K562 (cell line): ENCODE measurements at regions not wholly inside any gene's neighbourhood (a gene's known extent, or its start where the extent isn't known, plus 50 kb on each side); places are given as distances from the start of the nearest gene placed in this dataset.

Source experiments
- ATAC-seq: fragments of 200-7000 bp; cut with Tn5 transposase; 3 replicates; pipeline ENCODE4 v1.9.1; 2020; ENCODE audit warnings: moderate library complexity
- BruUV-seq: library from RNA; stranded (reverse); fragments of 400-500 nt; replicated peaks from 2 replicates; lab custom pipeline; 2021; lab: Mats Ljungman, UMichigan
- CTCF ChIA-PET: fragments of 300-600 bp; formaldehyde crosslinking; extraction: SDS; loops from one replicate; lab custom pipeline; 2021; ENCODE audit warnings: low intra/inter-chr PET ratio; lab: Yijun Ruan, JAX
- POLR2A ChIA-PET: fragments of 300-600, 350-650 bp; sonication (Branson Sonifier 250); formaldehyde crosslinking; extraction: SDS; loops from one replicate; lab custom pipeline; 2021; ENCODE audit warnings: antibody characterized with exemption, inconsistent platforms; lab: Yijun Ruan, JAX
- DNase-seq, 4 experiments: peaks; one replicate each; pipeline versions ENCODE4 v3.0.0 to v3.0.0-alpha.2; 2011 to 2018; ENCODE audit warnings: low spot score in 3 of 4, mixed read lengths in 3 of 4; ENCODE audit errors: extremely low read depth in 1 of 4
- FAIRE-seq: peaks from 2 replicates; lab custom pipeline; 2011; peaks lifted over from hg19 to GRCh38; lab: Jason Lieb, UNC
- H2AFZ ChIP-seq: 2 replicates; pipeline ENCODE4 v1.6.0; 2011; ENCODE audit warnings: low read depth, low read length, control low read depth, inconsistent platforms
- H3K27ac ChIP-seq: fragments of 200-600 bp; 3 replicates; pipeline ENCODE4 v1.8.0; 2011; ENCODE audit warnings: low read depth, mild to moderate bottlenecking, control low read depth, inconsistent platforms, low read length, moderate library complexity, mixed read lengths; ENCODE audit errors: extremely low read depth
- H3K27me3 ChIP-seq, 2 experiments: fragments of 300-600 bp in 1 of 2; 2 replicates in 1 of 2; 3 replicates in 1 of 2; pipeline versions ENCODE4 v1.6.0 to v1.8.0; 2011; ENCODE audit warnings: inconsistent platforms in 2 of 2, low read length in 2 of 2, mild to moderate bottlenecking in 1 of 2, mixed read lengths in 1 of 2, moderate library complexity in 1 of 2; ENCODE audit not compliant: control insufficient read depth in 2 of 2, insufficient read depth in 2 of 2
- H3K36me3 ChIP-seq: fragments of 300-600 bp; 3 replicates; pipeline ENCODE4 v1.8.0; 2011; ENCODE audit warnings: mild to moderate bottlenecking, low read length, inconsistent platforms; ENCODE audit not compliant: control insufficient read depth, insufficient read depth
- H3K4me1 ChIP-seq, 2 experiments: fragments of 200-600 bp in 1 of 2; replicated peaks in 1 of 2; 2 replicates in 1 of 2; 3 replicates in 1 of 2; pipeline versions ENCODE4 v1.5.1 to v1.8.0; 2011; ENCODE audit warnings: inconsistent platforms in 2 of 2, low read length in 2 of 2, mild to moderate bottlenecking in 1 of 2, mixed read lengths in 1 of 2, moderate library complexity in 1 of 2; ENCODE audit not compliant: control insufficient read depth in 2 of 2, insufficient read depth in 2 of 2
- H3K4me2 ChIP-seq: 2 replicates; pipeline ENCODE4 v1.6.1; 2011; ENCODE audit warnings: low read length, control low read depth, inconsistent platforms, mixed read lengths; ENCODE audit not compliant: insufficient read depth
- H3K4me3 ChIP-seq: fragments of 200-600 bp; sonication (generic), shearing (Covaris generic); 2 replicates; pipeline ENCODE4 v1.5.1; 2016; ENCODE audit warnings: control low read depth, inconsistent platforms
- H3K79me2 ChIP-seq: fragments of 200-600 bp; 3 replicates; pipeline ENCODE4 v1.8.0; 2011; ENCODE audit warnings: low read length, inconsistent platforms; ENCODE audit not compliant: control insufficient read depth, insufficient read depth
- H3K9ac ChIP-seq, 2 experiments: 2 replicates each; pipeline versions ENCODE4 v1.6.0 to v1.6.1; 2011; ENCODE audit warnings: low read depth in 2 of 2, low read length in 2 of 2, control low read depth in 1 of 2, inconsistent platforms in 1 of 2, mild to moderate bottlenecking in 1 of 2, mixed read lengths in 1 of 2; ENCODE audit not compliant: insufficient read depth in 1 of 2
- H3K9me1 ChIP-seq: one replicate; pipeline ENCODE4 v1.6.0; 2011; ENCODE audit warnings: inconsistent platforms, mild to moderate bottlenecking, low read length, moderate library complexity; ENCODE audit not compliant: control insufficient read depth, insufficient read depth
- H3K9me3 ChIP-seq: replicated peaks from 2 replicates; pipeline ENCODE4 v1.5.1; 2011; ENCODE audit warnings: low read depth, low read length, inconsistent platforms; ENCODE audit not compliant: control insufficient read depth, insufficient read depth
- H4K20me1 ChIP-seq: replicated peaks from 2 replicates; pipeline ENCODE4 v1.6.1; 2011; ENCODE audit warnings: low read length, inconsistent platforms, mixed read lengths; ENCODE audit not compliant: control insufficient read depth, insufficient read depth
- AFF4 ChIP-seq: sonication (generic); formaldehyde crosslinking; IDR thresholded peaks from 2 replicates; pipeline ENCODE4 v1.8.0; 2023; ENCODE audit warnings: mild to moderate bottlenecking, missing genetic modification reagents
- CC2D1A ChIP-seq: fragments of 450-650 bp; IDR thresholded peaks from 2 replicates; pipeline ENCODE4 v1.6.1; 2017; ENCODE audit warnings: mild to moderate bottlenecking
- CREB1 ChIP-seq, 2 experiments: sonication (generic) in 1 of 2; formaldehyde crosslinking in 1 of 2; IDR thresholded peaks; 2 replicates each; pipeline versions ENCODE4 v1.6.1 to v1.8.0; 2012 to 2022; ENCODE audit warnings: inconsistent platforms in 1 of 2, mild to moderate bottlenecking in 1 of 2, missing genetic modification reagents in 1 of 2, moderate library complexity in 1 of 2
- FOXK1 ChIP-seq: sonication (generic); formaldehyde crosslinking; IDR thresholded peaks from 2 replicates; pipeline ENCODE4 v1.8.0; 2022; ENCODE audit warnings: missing genetic modification reagents, mild to moderate bottlenecking, borderline replicate concordance
- FOXP1 ChIP-seq: sonication (generic); formaldehyde crosslinking; IDR thresholded peaks from 2 replicates; pipeline ENCODE4 v1.8.0; 2022; ENCODE audit warnings: mild to moderate bottlenecking, missing genetic modification reagents
- HDAC6 ChIP-seq: IDR thresholded peaks from 2 replicates; pipeline ENCODE4 v1.6.1; 2012; ENCODE audit warnings: low read depth, mild to moderate bottlenecking, control low read depth, inconsistent platforms, low read length, moderate library complexity
- HNRNPUL1 ChIP-seq: fragments of 200-400 bp; formaldehyde crosslinking; IDR thresholded peaks from 2 replicates; pipeline ENCODE4 v1.6.1; 2017; ENCODE audit warnings: low read length
- HOXB6 ChIP-seq: fragments of 250-450 bp; sonication (Bioruptor Pico); IDR thresholded peaks from 2 replicates; pipeline ENCODE4 v1.5.1; 2022; ENCODE audit warnings: mild to moderate bottlenecking, borderline replicate concordance
- KDM2B ChIP-seq: fragments of 250-450 bp; sonication (Bioruptor Pico); IDR thresholded peaks from 2 replicates; pipeline ENCODE4 v1.8.0; 2021; ENCODE audit warnings: mild to moderate bottlenecking, moderate library complexity
- KDM4B ChIP-seq, 2 experiments: fragments of 450-650 bp in 1 of 2; sonication (generic) in 1 of 2; IDR thresholded peaks; 2 replicates each; pipeline ENCODE4 v1.6.1; 2016 to 2017; ENCODE audit warnings: borderline replicate concordance in 2 of 2, antibody characterized with exemption in 1 of 2, low read depth in 1 of 2, mild to moderate bottlenecking in 1 of 2
- KLF13 ChIP-seq: fragments of 450-650 bp; IDR thresholded peaks from 2 replicates; pipeline ENCODE4 v1.6.1; 2016; ENCODE audit warnings: missing genetic modification characterization, low read depth, mild to moderate bottlenecking, missing compliant biosample characterization, moderate library complexity, borderline replicate concordance
- MAFF ChIP-seq: IDR thresholded peaks from 2 replicates; pipeline ENCODE4 v1.6.1; 2012; ENCODE audit warnings: low read length, improper control_type of control experiment
- MAX ChIP-seq: sonication (generic); formaldehyde crosslinking; IDR thresholded peaks from 2 replicates; pipeline ENCODE4 v1.9.0; 2022; ENCODE audit warnings: mild to moderate bottlenecking, missing genetic modification reagents
- MLLT1 ChIP-seq, 2 experiments: fragments of 450-650 bp; IDR thresholded peaks; 2 replicates each; pipeline ENCODE4 v1.6.1; 2016
- RAD21 ChIP-seq, 2 experiments: fragments of 250-450 bp in 1 of 2; fragments of 450-650 bp in 1 of 2; sonication (Bioruptor Pico) in 1 of 2; formaldehyde crosslinking in 1 of 2; IDR thresholded peaks in 1 of 2; conservative IDR thresholded peaks in 1 of 2; 2 replicates each; pipeline versions ENCODE4 v1.4.0 to v1.8.0; 2020 to 2022; ENCODE audit warnings: mild to moderate bottlenecking in 2 of 2, moderate library complexity in 1 of 2
- RHOXF2B ChIP-seq: fragments of 250-450 bp; sonication (Bioruptor Pico); conservative IDR thresholded peaks from 2 replicates; pipeline ENCODE4 v1.5.1; 2021
- TGIF2 ChIP-seq: sonication (generic); formaldehyde crosslinking; IDR thresholded peaks from 2 replicates; pipeline ENCODE4 v1.8.1; 2022; ENCODE audit warnings: mild to moderate bottlenecking, missing genetic modification reagents, moderate library complexity
- in situ Hi-C: fragments of 300-500 bp; cut with MboI; formaldehyde crosslinking; loops from 4 replicates; pipeline ENCODE4 v1.15.0; 2018; ENCODE audit warnings: inconsistent platforms, mixed read lengths
- intact Hi-C: fragments of 100-400 bp; cut with micrococcal nuclease; formaldehyde crosslinking; loops from 2 replicates; pipeline ENCODE4 v1.14.2; 2022
- TF ChIP-seq, protein P1 (sequence below): fragments of 450-650 bp; IDR thresholded peaks from 2 replicates; pipeline ENCODE4 v1.6.1; 2017; ENCODE audit warnings: mild to moderate bottlenecking, moderate library complexity

GRCh38 chr14:97312910-97313309, 515.7 kb downstream of the VRK1 start:
- no peak for ATAC-seq
- H3K36me3 ChIP-seq: no peaks in the 10 kb centered on the region
- CTCF ChIA-PET: no interaction called here
- no peak overlapping the region for H3K4me2 ChIP-seq
- no peak overlapping the region for H3K4me3 ChIP-seq
- H4K20me1 ChIP-seq: no peaks in the 10 kb centered on the region
- H3K27ac ChIP-seq: no peak overlapping the region
- H3K4me1 ChIP-seq: no peaks in the 10 kb centered on the region; a peak in 1 of 5 replicates
- no peaks in the 10 kb centered on the region for H3K9me1 ChIP-seq
- POLR2A ChIA-PET: interaction anchor here (0.7 kb wide), 1 partner anchor 576 kb away, joined by 3 read pairs; no protein-coding TSS in a partner anchor
- no peak for DNase-seq
- H3K9me3 ChIP-seq: no peaks in the 10 kb centered on the region
- in situ Hi-C loops (no loop called here), intact Hi-C loops (no loop called here)
- H3K27me3 ChIP-seq: no peaks in the 10 kb centered on the region
- TF ChIP-seq TGIF2 (CRISPR knock-in tag) (no peak), RAD21 (CRISPR knock-in tag; conservative IDR thresholded peaks at IDR 0.05 in 1 of 2, IDR thresholded peaks at IDR 0.05 in 1 of 2) (no peak), KDM2B (no peak), FOXP1 (no peak), HDAC6 (no peak), CC2D1A (no peak), RHOXF2B (CRISPR knock-in tag) (no peak), FOXK1 (CRISPR knock-in tag) (no peak), KDM4B (IDR thresholded peaks at IDR 0.05; ENCODE audit: borderline replicate concordance in 2 of 2, low read depth in 1 of 2) (no peak), CREB1 (IDR thresholded peaks at IDR 0.05) (no peak), CREB1 (CRISPR knock-in tag; IDR thresholded peaks at IDR 0.05) (no peak), MAX (no peak), MAFF (no peak), HOXB6 (CRISPR knock-in tag) (no peak), HNRNPUL1 (no peak), MLLT1 (IDR thresholded peaks at IDR 0.05) (no peak), KLF13 (tag) (no peak), AFF4 (no peak)
- TF ChIP-seq, protein P1, sequence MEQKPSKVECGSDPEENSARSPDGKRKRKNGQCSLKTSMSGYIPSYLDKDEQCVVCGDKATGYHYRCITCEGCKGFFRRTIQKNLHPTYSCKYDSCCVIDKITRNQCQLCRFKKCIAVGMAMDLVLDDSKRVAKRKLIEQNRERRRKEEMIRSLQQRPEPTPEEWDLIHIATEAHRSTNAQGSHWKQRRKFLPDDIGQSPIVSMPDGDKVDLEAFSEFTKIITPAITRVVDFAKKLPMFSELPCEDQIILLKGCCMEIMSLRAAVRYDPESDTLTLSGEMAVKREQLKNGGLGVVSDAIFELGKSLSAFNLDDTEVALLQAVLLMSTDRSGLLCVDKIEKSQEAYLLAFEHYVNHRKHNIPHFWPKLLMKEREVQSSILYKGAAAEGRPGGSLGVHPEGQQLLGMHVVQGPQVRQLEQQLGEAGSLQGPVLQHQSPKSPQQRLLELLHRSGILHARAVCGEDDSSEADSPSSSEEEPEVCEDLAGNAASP: no peak
- no peak overlapping the region for H2AFZ ChIP-seq
- no peak for FAIRE-seq
- H3K79me2 ChIP-seq: no peaks in the 10 kb centered on the region
- no peak overlapping the region for H3K9ac ChIP-seq
- BruUV-seq: no TSS peak
